ENCODE measurements at regions not wholly inside any gene's neighbourhood (a gene's known extent, or its start where the extent isn't known, plus 50 kb on each side); places are given as distances from the start of the nearest gene placed in this dataset.
"Not testable (repeated sequence)": the region's sequence is repeated elsewhere in the genome, so short reads cannot be mapped to it uniquely, and the experiment has no call there.

DNA sequence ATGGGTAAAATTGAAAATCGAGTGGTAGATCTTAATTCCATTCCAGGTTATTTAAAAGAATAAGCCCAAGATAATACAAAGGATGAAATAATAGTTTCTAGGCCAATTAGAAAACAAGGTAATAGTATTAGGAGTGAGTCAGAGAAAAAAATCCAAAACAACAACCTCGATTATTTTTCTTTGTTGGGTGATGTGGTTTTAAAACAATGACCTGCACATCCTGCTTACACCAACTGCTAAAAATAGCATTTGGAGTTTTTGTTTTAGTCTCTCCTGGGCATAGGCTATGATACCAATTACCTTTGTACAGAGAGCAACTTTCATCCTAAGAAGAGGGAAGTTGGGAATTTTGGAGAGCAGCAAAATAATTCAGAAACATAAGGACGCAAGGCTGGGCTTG is 101.7 kb upstream of the MYO10 start:
- no peak for DNase-seq

DNA sequence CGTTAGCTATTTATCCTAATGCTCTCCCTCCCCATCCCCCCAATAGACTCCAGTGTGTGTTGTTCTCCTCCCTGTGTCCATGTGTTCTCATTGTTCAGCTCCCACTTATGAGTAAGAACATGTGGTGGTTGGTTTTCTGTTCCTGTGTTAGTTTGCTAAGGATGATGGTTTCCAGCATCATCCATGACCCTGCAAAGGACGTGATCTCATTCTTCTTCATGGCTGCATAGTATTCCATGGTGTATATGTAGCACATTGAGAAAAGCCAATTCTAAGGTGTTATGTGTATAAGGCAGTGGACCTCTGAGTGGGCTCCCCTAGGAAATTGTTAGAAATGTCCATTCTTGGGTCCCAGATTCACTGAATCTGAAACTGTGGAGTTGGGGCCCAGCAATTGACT is 103.1 kb upstream of the MYO10 start:
- no peak for DNase-seq

DNA sequence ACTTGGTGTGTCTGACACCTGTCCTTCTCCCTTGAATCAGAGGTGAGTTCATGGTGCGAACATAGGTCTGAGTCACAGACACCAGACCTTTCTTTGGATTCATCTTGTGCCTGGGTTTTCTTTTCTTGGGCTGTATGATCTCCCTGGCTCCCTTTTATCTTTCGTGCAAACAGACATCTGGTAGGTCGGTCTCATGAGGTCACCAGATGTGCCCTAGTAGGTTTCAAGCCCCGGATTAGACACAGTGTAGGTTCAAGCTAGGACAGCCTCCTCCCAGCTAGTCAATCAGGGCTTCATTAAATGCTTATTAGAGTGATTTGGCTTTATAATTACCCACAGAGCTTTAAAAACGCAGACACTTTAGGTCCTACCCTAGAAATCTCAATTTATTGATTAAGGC is 106.0 kb upstream of the MYO10 start:
- no peak for DNase-seq

DNA sequence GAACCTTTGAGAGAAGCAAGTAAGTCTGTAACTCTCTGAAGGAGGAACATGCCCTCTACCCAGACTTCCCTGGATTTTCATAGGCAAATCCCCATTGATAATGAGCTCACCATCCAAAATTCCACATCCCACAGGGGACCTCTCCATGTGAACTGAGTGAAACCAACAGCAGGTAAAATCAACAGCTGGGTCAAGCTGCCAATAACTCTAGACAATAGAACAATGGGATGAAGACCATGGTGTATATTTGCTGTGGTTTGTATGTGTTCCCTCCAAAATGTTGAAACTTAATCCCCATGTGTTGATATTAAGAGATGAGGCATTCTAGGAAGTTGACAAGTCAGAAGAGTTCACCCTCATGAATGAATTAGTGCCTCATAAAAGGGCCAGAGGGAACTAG is 110.2 kb upstream of the MYO10 start:
- no peak for DNase-seq

DNA sequence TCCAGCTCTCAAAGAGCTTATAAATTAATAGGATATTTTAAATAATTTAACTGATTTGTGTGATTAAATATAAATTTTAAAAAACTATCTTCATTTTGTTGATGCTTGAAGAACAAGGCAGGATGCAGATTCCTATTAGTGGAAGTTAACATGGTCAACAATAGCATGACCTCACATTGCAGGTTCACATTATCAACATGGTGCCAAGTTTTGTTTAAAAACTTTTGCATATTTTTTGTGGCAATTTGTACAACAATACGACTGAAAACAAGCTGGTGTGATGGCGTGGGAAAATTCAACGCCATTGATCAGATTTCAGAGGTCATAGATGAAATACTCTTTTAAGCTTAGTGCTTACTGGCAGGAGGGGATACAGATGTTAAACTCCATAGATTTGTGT is 114.1 kb upstream of the MYO10 start:
- no peak for DNase-seq

DNA sequence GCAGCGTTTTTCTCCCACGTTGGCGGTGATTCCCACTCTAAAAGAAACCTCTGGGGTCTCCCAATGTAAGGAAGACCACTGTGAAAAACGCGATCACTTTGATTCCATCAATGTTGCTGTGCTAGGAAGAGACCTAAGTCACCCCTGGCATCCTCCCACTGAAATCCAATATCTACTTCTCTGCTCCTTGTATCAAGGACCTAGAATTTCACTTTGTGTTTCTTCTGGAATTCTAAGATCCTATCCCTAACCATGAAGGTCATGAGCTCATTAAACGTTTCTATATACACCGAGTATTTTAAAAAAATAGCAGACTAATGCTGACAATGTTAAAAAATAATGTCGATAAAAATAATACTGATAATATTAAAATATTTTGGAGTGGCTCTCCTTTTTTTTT is 118.8 kb upstream of the MYO10 start:
- DNase-seq = no peak

DNA sequence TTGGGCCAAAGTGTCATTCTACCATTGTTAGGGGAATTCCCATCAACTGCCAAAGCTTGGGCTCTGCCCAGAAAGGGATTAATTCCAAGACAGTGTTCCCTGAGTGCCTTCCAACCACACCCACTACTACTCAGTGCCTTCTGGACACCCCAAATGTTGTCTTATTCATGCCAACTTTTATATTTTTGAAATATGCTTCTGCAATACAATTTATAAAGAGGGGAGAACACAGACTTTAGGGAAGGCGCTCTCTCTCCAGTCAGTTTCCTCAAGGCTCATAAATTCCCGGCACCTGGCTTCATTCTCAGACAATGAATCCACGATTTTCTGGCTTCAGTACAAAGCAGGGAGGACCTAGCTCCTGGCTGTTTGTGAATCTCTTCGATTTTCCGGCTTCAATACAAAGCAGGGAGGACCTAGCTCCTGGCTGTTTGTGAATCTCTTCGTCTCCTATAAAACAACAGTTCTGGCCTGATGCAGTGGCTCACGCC is 120.1 kb upstream of the MYO10 start:
- peak; percentile 45 for DNase-seq

DNA sequence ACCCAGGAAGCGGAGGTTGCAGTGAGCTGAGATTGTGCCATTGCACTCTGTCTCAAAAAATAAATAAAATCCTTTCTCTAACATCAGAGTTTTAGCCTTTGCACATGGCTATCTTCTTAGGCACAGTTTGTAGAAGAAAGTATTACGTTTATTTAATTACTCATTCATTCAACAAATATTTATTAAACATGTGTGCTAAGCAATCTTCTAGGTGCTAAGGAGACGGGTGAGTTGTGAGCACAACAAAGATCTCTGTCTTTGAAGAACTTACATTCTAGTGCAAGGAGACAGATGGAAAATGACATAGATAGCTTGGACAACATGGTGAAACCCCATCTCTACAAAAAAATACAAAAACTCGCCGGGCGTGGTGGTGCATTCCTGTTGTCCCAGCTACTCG is 122.3 kb upstream of the MYO10 start:
- no peak for DNase-seq

DNA sequence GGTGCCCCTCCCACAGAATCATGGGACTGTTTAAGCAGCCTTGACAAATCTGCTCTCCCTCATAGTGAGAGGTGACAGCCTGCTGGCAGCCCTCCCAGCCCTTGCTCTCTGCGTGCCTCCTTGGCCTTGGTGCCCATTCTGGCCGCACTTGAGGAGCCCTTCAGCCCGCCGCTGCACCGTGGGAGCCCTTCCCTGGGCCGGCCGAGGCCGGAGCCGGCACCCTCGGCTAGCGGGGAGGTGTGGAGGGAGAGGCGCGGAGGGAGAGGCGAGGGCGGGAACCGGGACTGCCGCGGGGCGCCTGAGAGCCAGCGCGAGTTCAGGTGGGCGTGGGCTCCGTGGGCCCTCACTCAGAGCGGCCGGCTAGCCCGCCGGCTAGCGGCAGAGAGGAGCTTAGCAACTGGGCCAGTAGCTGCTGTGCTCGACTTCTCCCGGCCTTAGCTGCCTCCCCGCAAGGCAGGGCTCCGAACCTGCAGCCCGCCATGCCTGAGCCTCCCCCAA is 125.9 kb upstream of the MYO10 start:
- no peak for DNase-seq

DNA sequence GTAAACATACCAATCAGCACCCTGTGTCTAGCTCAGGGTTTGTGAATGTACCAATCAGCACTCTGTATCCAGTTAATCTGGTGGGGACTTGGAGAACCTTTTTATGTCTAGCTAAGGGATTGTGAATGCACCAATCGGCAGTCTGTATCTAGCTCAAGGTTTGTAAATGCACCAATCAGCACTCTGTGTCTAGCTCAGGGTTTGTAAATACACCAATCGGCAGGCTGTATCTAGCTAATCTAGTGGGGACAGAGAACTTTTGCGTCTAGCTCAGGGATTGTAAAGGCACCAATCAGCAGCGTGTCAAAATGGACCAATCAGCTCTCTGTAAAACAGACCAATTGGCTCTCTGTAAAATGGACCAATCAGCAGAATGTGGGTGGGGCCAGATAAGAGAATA is 126.7 kb upstream of the MYO10 start:
- DNase-seq = not testable (repeated sequence)

DNA sequence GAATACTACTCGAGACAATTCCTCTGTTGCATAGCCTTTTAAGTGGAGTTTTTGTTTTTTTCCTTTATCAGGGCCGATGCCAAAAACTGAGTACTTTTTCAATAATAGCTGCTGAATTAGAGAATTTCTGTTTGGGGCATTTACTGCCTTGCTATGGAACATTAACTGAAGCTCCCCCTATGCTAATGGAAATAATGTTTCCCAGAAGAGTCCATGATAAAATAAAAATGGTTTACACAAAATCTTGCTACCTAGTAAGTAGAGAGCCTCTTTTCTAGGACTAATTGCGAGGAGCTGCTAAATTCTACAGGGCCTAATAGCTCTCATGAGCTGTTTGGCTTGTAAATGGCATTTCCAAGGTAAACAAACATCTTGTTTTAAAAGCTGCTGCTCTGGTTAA is 128.2 kb upstream of the MYO10 start:
- DNase-seq = no peak

DNA sequence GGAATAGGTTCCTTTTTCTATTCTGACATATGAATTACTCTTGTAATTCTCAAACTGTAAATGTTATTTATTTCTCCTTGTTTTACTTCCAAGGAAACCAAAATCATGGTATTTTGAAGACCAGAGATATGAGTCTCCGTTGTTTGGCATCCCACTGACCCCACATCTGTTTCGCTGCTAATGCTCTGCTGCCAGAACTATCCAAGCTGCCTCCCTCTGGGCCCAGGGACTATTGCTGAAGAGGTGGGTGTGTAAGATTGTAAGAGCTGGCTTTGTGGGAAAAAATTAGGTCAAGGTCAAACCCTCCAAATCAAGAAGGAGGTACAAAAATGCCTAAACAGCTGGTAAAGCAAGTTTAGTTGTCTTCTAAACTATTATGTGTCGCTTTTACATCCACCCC is 129.4 kb upstream of the MYO10 start:
- DNase-seq = no peak

DNA sequence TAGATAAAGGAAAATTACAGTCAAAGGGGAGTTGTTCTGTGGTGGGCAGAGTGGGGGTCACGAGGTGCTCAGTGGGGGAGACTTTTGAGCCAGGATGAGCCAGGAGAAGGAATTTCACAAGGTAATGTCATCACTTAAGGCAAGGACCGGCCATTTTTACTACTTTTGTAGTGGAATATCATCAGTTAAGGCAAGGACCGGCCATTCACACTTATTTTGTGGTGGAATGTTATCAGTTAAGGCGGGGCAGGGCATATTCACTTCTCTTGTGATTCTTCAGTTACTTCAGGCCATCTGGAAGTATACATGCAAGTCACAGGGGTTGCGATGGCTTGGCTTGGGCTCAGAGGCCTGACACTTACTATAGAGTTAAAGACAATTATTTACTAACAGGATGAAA is 129.9 kb upstream of the MYO10 start:
- DNase-seq = not testable (repeated sequence)

DNA sequence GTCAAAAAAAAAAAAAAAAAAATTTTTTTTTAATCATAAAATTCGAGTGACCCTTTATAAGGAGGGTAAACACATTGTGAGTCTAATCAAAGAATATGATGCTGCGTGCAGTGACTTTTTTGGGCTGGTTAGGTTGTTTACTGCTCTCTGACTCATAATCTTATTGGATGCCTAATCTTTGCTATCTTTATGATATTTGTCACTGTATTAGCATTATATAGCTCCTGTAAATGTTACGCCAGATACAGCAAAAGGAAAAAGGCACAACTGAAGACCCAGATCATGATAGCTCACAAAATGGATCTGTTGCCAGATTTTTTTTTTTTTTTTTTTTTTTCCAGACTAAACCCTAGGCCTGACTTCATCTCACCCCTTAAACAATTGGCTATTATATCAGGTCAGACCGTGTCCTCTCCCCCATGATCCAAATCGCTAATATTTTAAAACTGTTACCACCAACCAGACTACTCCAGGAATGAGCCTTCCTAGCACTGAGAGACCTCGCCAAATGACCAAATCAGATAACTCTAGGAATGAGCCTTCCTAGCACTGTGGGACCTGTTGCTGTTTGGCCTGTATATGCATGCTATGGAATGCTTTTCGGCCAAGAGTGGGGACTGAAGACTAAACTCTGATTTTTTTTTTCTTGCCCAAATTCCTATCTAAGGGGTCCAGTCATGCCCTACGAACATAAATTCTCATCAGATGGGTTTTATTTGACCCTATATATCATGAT is 131.7 kb upstream of the MYO10 start:
- no peak for DNase-seq

DNA sequence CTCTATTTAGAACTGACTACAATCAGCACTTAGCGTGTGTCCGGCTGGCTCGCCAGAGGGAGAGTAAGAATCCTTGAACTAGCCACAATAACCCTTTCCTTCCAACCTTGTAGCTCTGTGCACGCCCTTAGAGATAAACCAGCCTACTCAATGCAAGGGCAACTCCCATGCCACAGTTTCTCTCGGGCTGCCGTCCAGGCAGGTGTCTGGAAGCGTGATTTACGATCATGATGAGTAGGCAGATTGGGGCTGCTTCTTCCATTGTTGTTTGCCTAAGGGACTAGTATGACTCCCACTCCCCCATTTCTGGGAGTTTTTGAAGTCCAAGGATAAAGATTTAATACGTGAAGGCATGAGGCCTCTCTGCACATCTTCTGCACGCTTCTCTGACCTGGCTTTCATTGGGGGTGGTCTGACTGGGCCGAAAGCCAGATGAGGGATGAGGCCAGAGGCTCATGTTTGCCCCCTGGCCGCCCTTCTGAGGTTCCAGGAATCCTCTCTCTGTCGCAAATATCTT is 134.0 kb upstream of the MYO10 start:
- DNase-seq = peak; percentile 44

DNA sequence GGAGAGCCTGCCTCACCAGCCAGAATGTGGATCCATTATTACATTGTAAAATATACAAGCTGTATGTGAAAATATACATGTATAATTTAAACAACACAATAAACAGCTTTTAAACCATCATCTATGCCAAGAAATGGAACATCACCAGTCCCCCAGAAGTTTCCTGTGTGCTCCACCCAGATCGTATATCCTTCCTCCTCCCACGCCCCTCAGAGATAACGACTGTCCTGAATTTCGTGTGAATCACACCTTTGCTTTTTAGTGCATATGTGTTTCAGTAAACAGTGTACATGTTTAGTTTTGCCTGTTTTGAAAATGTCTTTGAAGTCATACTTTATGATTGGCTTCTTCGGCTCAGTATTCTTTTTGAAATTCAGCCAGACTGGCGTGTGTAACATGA is 134.6 kb upstream of the MYO10 start:
- no peak for DNase-seq

DNA sequence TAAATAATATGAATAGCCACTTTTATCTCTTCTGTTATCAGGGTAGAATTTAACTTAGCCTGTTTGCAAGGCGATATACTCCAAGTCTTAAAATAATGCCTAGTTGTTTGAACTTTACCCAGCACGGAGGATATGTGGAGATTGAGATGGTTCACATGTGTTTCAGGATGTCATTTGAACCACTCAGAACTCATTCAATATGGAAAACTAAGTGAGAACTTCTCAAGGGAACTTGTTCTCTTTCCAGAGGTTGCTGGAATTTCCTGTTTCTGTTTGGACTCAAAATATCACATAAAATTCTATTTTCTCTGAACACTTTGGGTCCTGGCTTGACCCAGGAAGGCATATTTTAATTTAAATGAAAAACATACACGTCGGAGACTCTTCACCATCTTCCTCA is 139.1 kb upstream of the MYO10 start:
- no peak for DNase-seq

DNA sequence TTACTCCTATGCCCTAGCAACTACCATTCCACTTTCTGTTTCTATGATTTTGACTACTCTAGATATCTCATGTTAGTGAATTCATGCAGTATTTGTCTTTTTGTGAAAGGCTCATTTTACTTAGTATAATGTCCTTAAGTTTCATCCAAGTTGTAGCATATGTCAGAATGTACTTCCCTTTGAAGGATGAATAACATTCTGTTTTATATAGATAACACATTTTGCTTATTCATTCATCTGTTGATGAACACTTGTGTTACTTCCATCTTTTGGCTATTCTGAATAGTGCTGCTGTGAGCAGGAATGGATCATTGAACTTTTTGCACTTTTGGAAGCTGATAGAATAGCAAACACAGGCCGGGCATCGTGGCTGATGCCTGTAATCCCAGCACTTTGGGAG is 140.2 kb upstream of the MYO10 start:
- no peak for DNase-seq

DNA sequence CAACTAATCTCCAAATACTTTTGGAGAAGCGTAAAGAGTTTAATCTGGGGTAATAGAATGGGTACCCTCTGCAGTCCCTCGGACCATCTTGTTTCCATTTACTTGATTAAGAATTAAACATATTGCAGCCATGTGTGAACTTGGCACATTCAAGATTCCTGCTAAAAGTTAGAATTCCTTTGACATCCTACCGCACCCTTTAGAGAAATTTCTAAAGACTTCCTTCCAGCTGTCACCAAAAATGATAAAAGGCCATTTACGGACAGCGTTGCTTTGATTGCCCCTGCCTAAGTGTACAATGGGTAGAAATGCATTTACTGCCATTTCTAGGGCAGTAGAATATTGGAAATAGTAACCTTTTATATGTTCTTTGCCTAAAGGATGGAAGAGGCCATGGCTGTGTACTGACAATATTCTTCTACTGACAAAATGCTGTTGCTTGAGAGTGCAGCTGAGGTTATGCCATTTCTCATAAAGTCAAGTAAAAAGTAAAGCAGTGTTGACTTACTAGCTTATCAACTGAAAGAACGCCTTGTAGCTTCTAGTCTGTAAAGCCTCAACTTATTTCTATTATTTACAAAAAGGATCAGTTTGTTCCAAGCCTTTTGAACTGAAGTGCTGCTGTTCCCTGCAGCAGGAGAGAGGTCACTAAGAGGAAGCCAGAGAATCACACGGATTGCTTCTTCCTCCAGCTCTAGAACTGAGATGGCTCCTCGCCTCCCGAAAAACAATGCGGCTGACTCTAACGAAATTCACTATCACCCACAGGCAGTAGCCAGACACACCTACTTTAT is 139.8 kb upstream of the BASP1 start:
- DNase-seq = no peak

DNA sequence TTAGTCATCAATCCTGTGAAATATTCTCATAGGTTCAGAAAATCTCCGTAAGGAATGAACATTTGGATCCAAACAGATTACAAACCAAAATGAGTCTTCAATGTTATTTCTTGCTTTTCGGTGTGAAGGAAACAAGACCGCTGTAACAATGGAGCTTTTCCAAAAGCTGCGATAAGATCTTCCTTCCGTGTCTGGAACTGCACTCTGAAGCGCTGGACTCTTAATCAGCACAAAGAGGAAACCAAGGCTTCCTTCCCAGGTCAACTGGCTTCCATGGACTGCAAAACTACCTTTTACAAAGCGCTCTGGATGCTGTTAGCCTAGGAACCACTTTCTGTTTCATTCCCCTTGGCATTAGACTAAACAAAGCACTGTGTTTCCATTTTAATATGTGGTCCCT is 137.9 kb upstream of the BASP1 start:
- no peak for DNase-seq

DNA sequence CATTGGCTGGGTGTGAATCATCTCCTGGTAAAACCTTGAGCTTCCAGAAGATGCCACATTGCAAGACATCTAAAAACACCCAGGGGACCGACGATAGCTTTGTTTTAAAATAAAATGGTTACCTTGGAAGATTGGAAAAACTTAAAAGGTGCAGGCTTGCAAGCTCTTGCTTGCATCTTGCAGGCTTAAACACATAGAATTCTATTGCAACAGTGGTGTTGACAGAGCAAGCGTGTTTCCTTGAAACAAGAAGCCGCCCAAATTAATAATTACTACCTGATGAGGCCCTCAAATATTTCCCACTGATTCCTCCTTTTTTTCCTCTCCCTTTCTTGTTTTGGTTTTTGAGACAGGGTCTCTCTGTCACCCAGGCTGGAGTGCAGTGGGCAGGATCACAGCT is 137.1 kb upstream of the BASP1 start:
- no peak for DNase-seq

DNA sequence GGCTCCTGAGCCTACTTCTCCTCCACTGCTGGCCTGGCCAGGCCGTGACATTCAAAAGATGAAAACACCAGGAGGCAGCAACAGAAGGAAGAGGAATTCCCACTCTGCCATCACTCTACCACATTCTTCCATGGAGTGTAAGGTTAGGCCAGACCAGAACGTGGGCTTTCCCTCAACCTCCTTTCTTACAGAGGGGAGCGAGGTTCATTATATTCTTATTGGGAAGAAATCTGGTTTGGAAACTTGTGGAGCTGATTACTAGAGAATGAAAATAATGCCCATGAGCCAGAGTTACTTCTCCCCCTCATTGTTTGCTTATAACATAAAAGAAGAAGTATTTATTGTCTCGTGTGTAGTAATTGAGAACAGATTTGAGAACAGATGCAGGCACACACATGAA is 136.3 kb upstream of the BASP1 start:
- no peak for DNase-seq

DNA sequence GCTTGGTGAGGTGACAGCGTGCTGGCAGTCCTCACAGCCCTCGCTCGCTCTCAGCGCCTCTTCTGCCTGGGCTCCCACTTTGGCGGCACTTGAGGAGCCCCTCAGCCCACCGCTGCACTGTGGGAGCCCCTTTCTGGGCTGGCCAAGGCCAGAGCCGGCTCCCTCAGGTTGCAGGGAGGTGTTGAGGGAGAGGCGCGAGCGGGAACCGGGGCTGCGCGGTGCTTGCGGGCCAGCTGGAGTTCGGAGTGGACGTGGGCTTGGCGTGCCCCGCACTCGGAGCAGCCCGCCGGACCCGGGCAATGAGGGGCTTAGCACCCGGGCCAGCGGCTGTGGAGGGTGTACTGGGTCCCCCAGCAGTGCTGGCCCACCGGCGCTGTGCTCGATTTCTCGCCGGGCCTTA is 134.2 kb upstream of the BASP1 start:
- DNase-seq = not testable (repeated sequence)

DNA sequence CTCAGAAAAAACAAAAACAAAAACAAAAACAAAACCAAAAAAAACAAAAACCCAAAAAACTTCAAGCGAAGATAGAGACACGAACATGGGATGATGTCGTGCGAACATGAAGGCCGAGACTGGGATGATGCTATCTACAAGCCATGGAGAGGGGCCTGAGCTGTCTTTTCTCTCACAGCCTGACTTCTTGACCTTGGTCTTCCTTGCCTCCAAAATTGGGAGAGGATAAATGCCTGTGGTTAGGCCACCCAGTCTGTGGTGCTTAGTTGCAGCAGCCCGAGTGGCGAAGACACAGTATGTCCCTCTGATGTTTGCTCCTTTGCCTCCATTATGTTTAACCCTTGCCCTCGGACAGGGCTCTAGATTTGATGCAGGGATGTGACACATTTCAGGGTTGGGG is 130.4 kb upstream of the BASP1 start:
- no peak for DNase-seq

Data from left hindlimb (tissue), 1 donor.